ENCODE measurements at regions not wholly inside any gene's neighbourhood (a gene's known extent, or its start where the extent isn't known, plus 50 kb on each side); places are given as distances from the start of the nearest gene placed in this dataset.

GRCh38 chr20:12936524-12936923 is 72.2 kb upstream of the SPTLC3 start:
- Histone ChIP-seq H3K9me3 (ENCODE audit: low read depth) (no peaks in the 10 kb centered on the region), H3K9me2 (replicated peaks; ENCODE audit: insufficient read depth) (no peaks in the 10 kb centered on the region), H4K20me1 (ENCODE audit: insufficient read depth, poor library complexity, severe bottlenecking) (no peaks in the 10 kb centered on the region), H3K36me3 (replicated peaks; ENCODE audit: insufficient read depth, low read depth) (no peaks in the 10 kb centered on the region), H3K4me2 (no peak overlapping the region), H3K27me3 (no peaks in the 10 kb centered on the region), H2AFZ (no peak overlapping the region), H3K27ac (no peak overlapping the region), H3K79me2 (no peaks in the 10 kb centered on the region), H3K4me3 (no peak overlapping the region), H3K4me1 (ENCODE audit: insufficient read depth) (no peaks in the 10 kb centered on the region)
- no peak for DNase-seq (ENCODE audit: low spot score)
- 70% methylated on average over 6 of the region's 6 CpGs for WGBS (ENCODE audit: low lambda C conversion rate, missing lambda C conversion rate)
- TF ChIP-seq EZH2phosphoT487 (IDR thresholded peaks at IDR 0.05; ENCODE audit: low read depth, severe bottlenecking, unreplicated experiment) (no peak), EZH2 (IDR thresholded peaks at IDR 0.05; ENCODE audit: borderline replicate concordance) (no peak)
- TF ChIP-seq, protein P1, sequence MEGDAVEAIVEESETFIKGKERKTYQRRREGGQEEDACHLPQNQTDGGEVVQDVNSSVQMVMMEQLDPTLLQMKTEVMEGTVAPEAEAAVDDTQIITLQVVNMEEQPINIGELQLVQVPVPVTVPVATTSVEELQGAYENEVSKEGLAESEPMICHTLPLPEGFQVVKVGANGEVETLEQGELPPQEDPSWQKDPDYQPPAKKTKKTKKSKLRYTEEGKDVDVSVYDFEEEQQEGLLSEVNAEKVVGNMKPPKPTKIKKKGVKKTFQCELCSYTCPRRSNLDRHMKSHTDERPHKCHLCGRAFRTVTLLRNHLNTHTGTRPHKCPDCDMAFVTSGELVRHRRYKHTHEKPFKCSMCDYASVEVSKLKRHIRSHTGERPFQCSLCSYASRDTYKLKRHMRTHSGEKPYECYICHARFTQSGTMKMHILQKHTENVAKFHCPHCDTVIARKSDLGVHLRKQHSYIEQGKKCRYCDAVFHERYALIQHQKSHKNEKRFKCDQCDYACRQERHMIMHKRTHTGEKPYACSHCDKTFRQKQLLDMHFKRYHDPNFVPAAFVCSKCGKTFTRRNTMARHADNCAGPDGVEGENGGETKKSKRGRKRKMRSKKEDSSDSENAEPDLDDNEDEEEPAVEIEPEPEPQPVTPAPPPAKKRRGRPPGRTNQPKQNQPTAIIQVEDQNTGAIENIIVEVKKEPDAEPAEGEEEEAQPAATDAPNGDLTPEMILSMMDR (IDR thresholded peaks at IDR 0.05; ENCODE audit: poor library complexity), result no peak

DNA sequence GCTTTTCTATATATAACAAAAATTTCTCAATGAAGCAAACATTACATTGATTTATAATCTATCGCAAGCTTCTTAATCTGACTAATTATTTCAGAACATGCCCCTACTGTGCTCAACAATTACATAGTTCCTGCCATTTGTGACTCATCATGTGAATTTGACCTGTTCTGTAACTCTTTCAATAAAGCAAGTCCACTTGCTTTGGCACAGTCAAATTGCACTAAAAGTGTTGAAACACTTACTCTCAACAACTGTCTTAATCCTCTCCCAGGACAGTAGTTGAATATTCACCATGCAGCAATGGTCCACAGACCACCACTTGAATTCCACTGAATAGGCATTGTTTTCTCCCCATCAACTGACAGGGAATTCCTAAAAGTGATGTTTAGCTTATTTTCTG is 67.7 kb upstream of the SPTLC3 start:
- no peaks in the 10 kb centered on the region for H3K79me2 ChIP-seq
- H3K27ac ChIP-seq, result no peak overlapping the region
- H3K4me2 ChIP-seq, result no peak overlapping the region
- WGBS (ENCODE audit: low lambda C conversion rate, missing lambda C conversion rate), result 90% methylated on average over 1 of the region's 1 CpG
- H3K4me3 ChIP-seq, result no peak overlapping the region
- H3K27me3 ChIP-seq, result no peaks in the 10 kb centered on the region
- H2AFZ ChIP-seq, result no peak overlapping the region
- H3K9me2 ChIP-seq (replicated peaks; ENCODE audit: insufficient read depth), result no peaks in the 10 kb centered on the region
- TF ChIP-seq, protein P1 (IDR thresholded peaks at IDR 0.05; ENCODE audit: poor library complexity), result no peak
- TF ChIP-seq EZH2 (IDR thresholded peaks at IDR 0.05; ENCODE audit: borderline replicate concordance), result no peak
- H4K20me1 ChIP-seq (ENCODE audit: insufficient read depth, poor library complexity, severe bottlenecking), result no peaks in the 10 kb centered on the region
- no peaks in the 10 kb centered on the region for H3K4me1 ChIP-seq (ENCODE audit: insufficient read depth)
- no peak for DNase-seq (ENCODE audit: low spot score)
- no peaks in the 10 kb centered on the region for H3K9me3 ChIP-seq (ENCODE audit: low read depth)
- H3K36me3 ChIP-seq (replicated peaks; ENCODE audit: insufficient read depth, low read depth), result no peaks in the 10 kb centered on the region

- DNase-seq (ENCODE audit: low spot score), result no peak
- Histone ChIP-seq H3K9me2 (replicated peaks; ENCODE audit: insufficient read depth) (no peaks in the 10 kb centered on the region), H3K79me2 (no peaks in the 10 kb centered on the region), H3K4me3 (no peak overlapping the region), H2AFZ (no peak overlapping the region), H3K27ac (no peak overlapping the region), H3K4me2 (no peak overlapping the region), H3K4me1 (ENCODE audit: insufficient read depth) (peaks cover 5% of the 10 kb centered on the region), H3K9me3 (ENCODE audit: low read depth) (no peaks in the 10 kb centered on the region), H4K20me1 (ENCODE audit: insufficient read depth, poor library complexity, severe bottlenecking) (no peaks in the 10 kb centered on the region), H3K27me3 (no peaks in the 10 kb centered on the region), H3K36me3 (replicated peaks; ENCODE audit: insufficient read depth, low read depth) (no peaks in the 10 kb centered on the region)
- WGBS (ENCODE audit: low lambda C conversion rate, missing lambda C conversion rate), result 75% methylated on average over 2 of the region's 2 CpGs
- no peak for TF ChIP-seq EZH2 (IDR thresholded peaks at IDR 0.05; ENCODE audit: borderline replicate concordance)
- TF ChIP-seq, protein P1 (IDR thresholded peaks at IDR 0.05; ENCODE audit: poor library complexity), result no peak
These were observed 66.6 kb upstream of the SPTLC3 start for GRCh38 chr20:12942123-12942522.

DNA sequence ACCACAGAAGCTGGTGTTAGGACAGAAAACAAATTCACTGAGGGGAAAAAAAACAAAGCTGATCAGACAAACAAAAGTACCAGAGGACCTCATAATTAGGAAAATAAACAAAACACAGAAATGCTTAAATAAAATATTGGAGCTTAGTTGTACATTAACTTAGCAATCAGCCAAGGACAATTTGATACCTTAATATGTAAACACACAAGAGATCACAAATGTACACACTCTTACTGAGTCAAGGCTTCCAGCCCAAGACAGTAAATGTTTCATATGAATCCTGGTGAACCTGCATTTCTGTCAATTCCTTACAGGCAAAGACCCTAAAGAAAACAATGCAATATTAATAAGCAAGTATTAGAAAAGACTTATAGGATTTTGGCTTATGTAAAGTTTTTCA is 62.0 kb upstream of the SPTLC3 start:
- no peak for DNase-seq (ENCODE audit: low spot score)
- Histone ChIP-seq H3K27me3 (no peaks in the 10 kb centered on the region), H3K4me1 (ENCODE audit: insufficient read depth) (peaks cover 20% of the 10 kb centered on the region), H3K9me2 (replicated peaks; ENCODE audit: insufficient read depth) (no peaks in the 10 kb centered on the region), H3K4me2 (no peak overlapping the region), H3K9me3 (ENCODE audit: low read depth) (no peaks in the 10 kb centered on the region), H3K36me3 (replicated peaks; ENCODE audit: insufficient read depth, low read depth) (no peaks in the 10 kb centered on the region), H3K4me3 (no peak overlapping the region), H3K27ac (no peak overlapping the region), H4K20me1 (ENCODE audit: insufficient read depth, poor library complexity, severe bottlenecking) (no peaks in the 10 kb centered on the region), H3K79me2 (no peaks in the 10 kb centered on the region), H2AFZ (no peak overlapping the region)
- TF ChIP-seq EZH2phosphoT487 (IDR thresholded peaks at IDR 0.05; ENCODE audit: low read depth, severe bottlenecking, unreplicated experiment) (no peak), EZH2 (IDR thresholded peaks at IDR 0.05; ENCODE audit: borderline replicate concordance) (no peak)
- TF ChIP-seq, protein P1 (IDR thresholded peaks at IDR 0.05; ENCODE audit: poor library complexity), result no peak

Measured in hepatocyte (in vitro differentiated cells).